ENCODE measurements at regions not wholly inside any gene's neighbourhood (a gene's known extent, or its start where the extent isn't known, plus 50 kb on each side); places are given as distances from the start of the nearest gene placed in this dataset.

DNA sequence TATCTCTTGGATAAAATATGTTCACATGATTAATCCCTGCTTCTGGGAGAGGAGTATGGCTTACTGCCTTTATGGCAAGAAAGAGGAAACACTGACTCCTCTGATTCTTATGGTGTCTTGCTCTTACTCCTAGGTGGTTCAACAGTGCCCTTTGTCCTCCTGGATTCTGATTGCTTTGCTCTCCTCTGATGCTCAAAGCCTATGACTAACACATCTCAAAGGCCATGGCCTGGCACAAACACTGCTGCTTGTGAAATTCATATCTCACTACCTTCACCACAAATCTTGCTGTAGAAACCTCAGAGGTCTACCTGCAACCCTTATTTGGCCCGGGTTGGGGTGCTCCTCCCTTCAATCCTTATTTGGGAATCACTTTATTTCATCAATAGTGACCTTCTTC lies 217.2 kb downstream of the C12orf50 start:
- Histone ChIP-seq H2AFZ (ENCODE audit: control insufficient read depth, low read length) (no peak overlapping the region), H3K9ac (ENCODE audit: control insufficient read depth, extremely low read depth, insufficient read depth, low read length) (no peak overlapping the region), H3K9me3 (ENCODE audit: control insufficient read depth, low read depth, low read length) (no peaks in the 10 kb centered on the region), H3K9me1 (ENCODE audit: control insufficient read depth, extremely low read depth, insufficient read depth, low read length) (no peaks in the 10 kb centered on the region), H3K27ac (ENCODE audit: control insufficient read depth, insufficient read depth, low read length) (no peak overlapping the region), H3K4me1 (ENCODE audit: control insufficient read depth, extremely low read depth, insufficient read depth, low read length) (peaks cover 13% of the 10 kb centered on the region), H3K27me3 (ENCODE audit: control insufficient read depth, extremely low read depth, insufficient read depth, low read length) (no peaks in the 10 kb centered on the region), H3K4me3 (ENCODE audit: control insufficient read depth in 2 of 3, extremely low read depth in 1 of 3, insufficient read depth in 2 of 3, low read depth in 1 of 3, low read length in 3 of 3) (no peak overlapping the region), H3K36me3 (ENCODE audit: control insufficient read depth in 2 of 2, extremely low read depth in 1 of 2, insufficient read depth in 2 of 2, low read length in 2 of 2) (no peaks in the 10 kb centered on the region), H3K4me2 (ENCODE audit: control insufficient read depth, extremely low read depth, insufficient read depth, low read depth, low read length) (no peak overlapping the region), H3K79me2 (ENCODE audit: control insufficient read depth, insufficient read depth, low read length) (no peaks in the 10 kb centered on the region), H4K20me1 (ENCODE audit: control insufficient read depth, extremely low read depth, insufficient read depth, low read length) (no peaks in the 10 kb centered on the region)
- FAIRE-seq: peak; percentile 81
- dilution Hi-C loops (cut with MboI; ENCODE audit: extremely low pct_ligation_motif_present, low sequenced_read_pairs): no loop called here
- DNase-seq (ENCODE audit: low read depth, low spot score): no peak
- no peak for TF ChIP-seq EZH2 (IDR thresholded peaks at IDR 0.05; ENCODE audit: low read length)
- TF ChIP-seq, protein P1, sequence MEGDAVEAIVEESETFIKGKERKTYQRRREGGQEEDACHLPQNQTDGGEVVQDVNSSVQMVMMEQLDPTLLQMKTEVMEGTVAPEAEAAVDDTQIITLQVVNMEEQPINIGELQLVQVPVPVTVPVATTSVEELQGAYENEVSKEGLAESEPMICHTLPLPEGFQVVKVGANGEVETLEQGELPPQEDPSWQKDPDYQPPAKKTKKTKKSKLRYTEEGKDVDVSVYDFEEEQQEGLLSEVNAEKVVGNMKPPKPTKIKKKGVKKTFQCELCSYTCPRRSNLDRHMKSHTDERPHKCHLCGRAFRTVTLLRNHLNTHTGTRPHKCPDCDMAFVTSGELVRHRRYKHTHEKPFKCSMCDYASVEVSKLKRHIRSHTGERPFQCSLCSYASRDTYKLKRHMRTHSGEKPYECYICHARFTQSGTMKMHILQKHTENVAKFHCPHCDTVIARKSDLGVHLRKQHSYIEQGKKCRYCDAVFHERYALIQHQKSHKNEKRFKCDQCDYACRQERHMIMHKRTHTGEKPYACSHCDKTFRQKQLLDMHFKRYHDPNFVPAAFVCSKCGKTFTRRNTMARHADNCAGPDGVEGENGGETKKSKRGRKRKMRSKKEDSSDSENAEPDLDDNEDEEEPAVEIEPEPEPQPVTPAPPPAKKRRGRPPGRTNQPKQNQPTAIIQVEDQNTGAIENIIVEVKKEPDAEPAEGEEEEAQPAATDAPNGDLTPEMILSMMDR (optimal IDR thresholded peaks at IDR 0.05 in 1 of 3, IDR thresholded peaks at IDR 0.05 in 1 of 3, conservative IDR thresholded peaks at IDR 0.05 in 1 of 3; ENCODE audit: extremely low read depth in 1 of 3, insufficient read depth in 2 of 3, low read length in 3 of 3): no peak

DNA sequence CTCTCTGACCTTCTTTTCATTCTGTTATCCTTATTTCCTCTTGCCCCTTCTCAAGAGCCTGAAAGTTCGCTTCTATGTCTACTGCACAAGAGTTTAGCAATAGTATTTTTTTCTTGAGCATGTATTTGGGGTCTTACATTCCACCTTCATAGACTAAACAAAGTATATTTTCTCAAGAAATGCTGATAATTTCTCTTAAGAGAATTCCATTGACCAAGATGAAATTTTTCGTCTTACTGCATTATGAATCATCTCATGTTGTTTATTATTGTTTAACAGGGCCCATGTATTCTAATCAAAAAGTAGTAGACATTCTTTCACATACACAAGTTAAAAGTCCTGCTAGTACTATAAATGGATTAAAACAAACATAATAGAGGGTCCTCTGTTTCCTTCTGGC lies 219.3 kb downstream of the C12orf50 start:
- H3K4me1 ChIP-seq (ENCODE audit: control insufficient read depth, extremely low read depth, insufficient read depth, low read length): peaks cover 19% of the 10 kb centered on the region
- DNase-seq (ENCODE audit: low read depth, low spot score): no peak
- no peaks in the 10 kb centered on the region for H3K9me1 ChIP-seq (ENCODE audit: control insufficient read depth, extremely low read depth, insufficient read depth, low read length)
- dilution Hi-C loops (cut with MboI; ENCODE audit: extremely low pct_ligation_motif_present, low sequenced_read_pairs): no loop called here
- H3K4me3 ChIP-seq (ENCODE audit: control insufficient read depth in 2 of 3, extremely low read depth in 1 of 3, insufficient read depth in 2 of 3, low read depth in 1 of 3, low read length in 3 of 3): no peak overlapping the region
- H3K27ac ChIP-seq (ENCODE audit: control insufficient read depth, insufficient read depth, low read length): no peak overlapping the region
- no peak for FAIRE-seq
- H3K79me2 ChIP-seq (ENCODE audit: control insufficient read depth, insufficient read depth, low read length): no peaks in the 10 kb centered on the region
- no peaks in the 10 kb centered on the region for H4K20me1 ChIP-seq (ENCODE audit: control insufficient read depth, extremely low read depth, insufficient read depth, low read length)
- H3K9me3 ChIP-seq (ENCODE audit: control insufficient read depth, low read depth, low read length): no peaks in the 10 kb centered on the region
- no peak overlapping the region for H3K4me2 ChIP-seq (ENCODE audit: control insufficient read depth, extremely low read depth, insufficient read depth, low read depth, low read length)
- H3K9ac ChIP-seq (ENCODE audit: control insufficient read depth, extremely low read depth, insufficient read depth, low read length): no peak overlapping the region
- H2AFZ ChIP-seq (ENCODE audit: control insufficient read depth, low read length): no peak overlapping the region
- H3K27me3 ChIP-seq (ENCODE audit: control insufficient read depth, extremely low read depth, insufficient read depth, low read length): no peaks in the 10 kb centered on the region
- no peaks in the 10 kb centered on the region for H3K36me3 ChIP-seq (ENCODE audit: control insufficient read depth in 2 of 2, extremely low read depth in 1 of 2, insufficient read depth in 2 of 2, low read length in 2 of 2)
- TF ChIP-seq, protein P1 (optimal IDR thresholded peaks at IDR 0.05 in 1 of 3, IDR thresholded peaks at IDR 0.05 in 1 of 3, conservative IDR thresholded peaks at IDR 0.05 in 1 of 3; ENCODE audit: extremely low read depth in 1 of 3, insufficient read depth in 2 of 3, low read length in 3 of 3): no peak
- no peak for TF ChIP-seq EZH2 (IDR thresholded peaks at IDR 0.05; ENCODE audit: low read length)

Data from keratinocyte (primary cell).